ENCODE measurements at regions not wholly inside any gene's neighbourhood (a gene's known extent, or its start where the extent isn't known, plus 50 kb on each side); places are given as distances from the start of the nearest gene placed in this dataset.

- Histone ChIP-seq H3K9me2 (replicated peaks; ENCODE audit: control insufficient read depth, low read length) (no peaks in the 10 kb centered on the region), H3F3A (ENCODE audit: control insufficient read depth, insufficient read depth) (no peaks in the 10 kb centered on the region), H3K4me1 (ENCODE audit: control insufficient read depth, low read length) (no peaks in the 10 kb centered on the region), H3K27ac (ENCODE audit: low read depth, low read length) (no peak overlapping the region), H3K4me3 (ENCODE audit: low read length) (no peak overlapping the region), H3K9me3 (ENCODE audit: control insufficient read depth, insufficient read depth, low read length) (no peaks in the 10 kb centered on the region), H3K27me3 (ENCODE audit: control insufficient read depth, low read length) (no peaks in the 10 kb centered on the region), H3K79me2 (ENCODE audit: control insufficient read depth, low read length) (no peaks in the 10 kb centered on the region), H4K20me1 (ENCODE audit: control insufficient read depth, insufficient read depth, low read depth, low read length) (no peaks in the 10 kb centered on the region), H3K36me3 (ENCODE audit: control insufficient read depth, low read length) (no peaks in the 10 kb centered on the region), H3K4me2 (ENCODE audit: low read length) (no peak overlapping the region)
- TF ChIP-seq EZH2phosphoT487 (IDR thresholded peaks at IDR 0.05; ENCODE audit: borderline replicate concordance, low read length): no peak
- TF ChIP-seq, protein P1, sequence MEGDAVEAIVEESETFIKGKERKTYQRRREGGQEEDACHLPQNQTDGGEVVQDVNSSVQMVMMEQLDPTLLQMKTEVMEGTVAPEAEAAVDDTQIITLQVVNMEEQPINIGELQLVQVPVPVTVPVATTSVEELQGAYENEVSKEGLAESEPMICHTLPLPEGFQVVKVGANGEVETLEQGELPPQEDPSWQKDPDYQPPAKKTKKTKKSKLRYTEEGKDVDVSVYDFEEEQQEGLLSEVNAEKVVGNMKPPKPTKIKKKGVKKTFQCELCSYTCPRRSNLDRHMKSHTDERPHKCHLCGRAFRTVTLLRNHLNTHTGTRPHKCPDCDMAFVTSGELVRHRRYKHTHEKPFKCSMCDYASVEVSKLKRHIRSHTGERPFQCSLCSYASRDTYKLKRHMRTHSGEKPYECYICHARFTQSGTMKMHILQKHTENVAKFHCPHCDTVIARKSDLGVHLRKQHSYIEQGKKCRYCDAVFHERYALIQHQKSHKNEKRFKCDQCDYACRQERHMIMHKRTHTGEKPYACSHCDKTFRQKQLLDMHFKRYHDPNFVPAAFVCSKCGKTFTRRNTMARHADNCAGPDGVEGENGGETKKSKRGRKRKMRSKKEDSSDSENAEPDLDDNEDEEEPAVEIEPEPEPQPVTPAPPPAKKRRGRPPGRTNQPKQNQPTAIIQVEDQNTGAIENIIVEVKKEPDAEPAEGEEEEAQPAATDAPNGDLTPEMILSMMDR (IDR thresholded peaks at IDR 0.05; ENCODE audit: low read depth, low read length, poor library complexity, severe bottlenecking): no peak
Observed at GRCh38 chr21:28308516-28308915, 684.2 kb downstream of the LTN1 start.

DNA sequence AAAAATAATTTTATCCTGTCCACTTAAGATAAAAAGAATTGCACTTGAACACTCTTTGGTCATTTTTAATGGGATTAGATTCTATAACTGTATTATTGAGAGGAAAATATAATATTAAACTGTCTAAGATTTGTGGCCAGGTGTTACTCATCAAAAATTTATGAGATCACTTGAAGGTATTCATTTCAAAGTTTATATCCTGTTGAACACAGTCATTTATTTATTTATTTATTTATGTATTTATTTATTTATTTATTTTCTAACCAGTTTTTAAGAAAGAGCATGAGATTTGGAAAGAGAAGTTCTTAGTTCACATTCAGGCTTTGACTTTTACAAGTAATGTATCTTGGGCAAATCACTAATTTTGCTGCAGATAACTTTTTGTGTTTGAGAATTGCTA lies 692.7 kb downstream of the LTN1 start:
- Histone ChIP-seq H3K9me2 (replicated peaks; ENCODE audit: control insufficient read depth, low read length) (no peaks in the 10 kb centered on the region), H3K4me3 (ENCODE audit: low read length) (no peak overlapping the region), H3F3A (ENCODE audit: control insufficient read depth, insufficient read depth) (no peaks in the 10 kb centered on the region), H3K79me2 (ENCODE audit: control insufficient read depth, low read length) (no peaks in the 10 kb centered on the region), H3K27me3 (ENCODE audit: control insufficient read depth, low read length) (no peaks in the 10 kb centered on the region), H4K20me1 (ENCODE audit: control insufficient read depth, insufficient read depth, low read depth, low read length) (no peaks in the 10 kb centered on the region), H3K4me1 (ENCODE audit: control insufficient read depth, low read length) (no peaks in the 10 kb centered on the region), H3K9me3 (ENCODE audit: control insufficient read depth, insufficient read depth, low read length) (no peaks in the 10 kb centered on the region), H3K4me2 (ENCODE audit: low read length) (no peak overlapping the region), H3K36me3 (ENCODE audit: control insufficient read depth, low read length) (no peaks in the 10 kb centered on the region), H3K27ac (ENCODE audit: low read depth, low read length) (no peak overlapping the region)
- TF ChIP-seq EZH2phosphoT487 (IDR thresholded peaks at IDR 0.05; ENCODE audit: borderline replicate concordance, low read length): no peak
- TF ChIP-seq, protein P1 (IDR thresholded peaks at IDR 0.05; ENCODE audit: low read depth, low read length, poor library complexity, severe bottlenecking): no peak

- no peaks in the 10 kb centered on the region for H4K20me1 ChIP-seq (ENCODE audit: control insufficient read depth, insufficient read depth, low read depth, low read length)
- no peaks in the 10 kb centered on the region for H3K9me2 ChIP-seq (replicated peaks; ENCODE audit: control insufficient read depth, low read length)
Observed at GRCh38 chr21:28298251-28298672, 694.4 kb downstream of the LTN1 start.

More at GRCh38 chr21:28298251-28298672, 694.4 kb downstream of the LTN1 start:
- no peak overlapping the region for H3K27ac ChIP-seq (ENCODE audit: low read depth, low read length)
- H3K9me3 ChIP-seq (ENCODE audit: control insufficient read depth, insufficient read depth, low read length): no peaks in the 10 kb centered on the region
- H3K4me2 ChIP-seq (ENCODE audit: low read length): no peak overlapping the region
- no peaks in the 10 kb centered on the region for H3K36me3 ChIP-seq (ENCODE audit: control insufficient read depth, low read length)
- no peaks in the 10 kb centered on the region for H3F3A ChIP-seq (ENCODE audit: control insufficient read depth, insufficient read depth)
- H3K4me1 ChIP-seq (ENCODE audit: control insufficient read depth, low read length): no peaks in the 10 kb centered on the region
- H3K27me3 ChIP-seq (ENCODE audit: control insufficient read depth, low read length): no peaks in the 10 kb centered on the region
- H3K4me3 ChIP-seq (ENCODE audit: low read length): no peak overlapping the region
- no peak for TF ChIP-seq EZH2phosphoT487 (IDR thresholded peaks at IDR 0.05; ENCODE audit: borderline replicate concordance, low read length)
- TF ChIP-seq, protein P1 (IDR thresholded peaks at IDR 0.05; ENCODE audit: low read depth, low read length, poor library complexity, severe bottlenecking): no peak
- no peaks in the 10 kb centered on the region for H3K79me2 ChIP-seq (ENCODE audit: control insufficient read depth, low read length)
